ENCODE measurements at regions not wholly inside any gene's neighbourhood (a gene's known extent, or its start where the extent isn't known, plus 50 kb on each side); places are given as distances from the start of the nearest gene placed in this dataset.

DNA sequence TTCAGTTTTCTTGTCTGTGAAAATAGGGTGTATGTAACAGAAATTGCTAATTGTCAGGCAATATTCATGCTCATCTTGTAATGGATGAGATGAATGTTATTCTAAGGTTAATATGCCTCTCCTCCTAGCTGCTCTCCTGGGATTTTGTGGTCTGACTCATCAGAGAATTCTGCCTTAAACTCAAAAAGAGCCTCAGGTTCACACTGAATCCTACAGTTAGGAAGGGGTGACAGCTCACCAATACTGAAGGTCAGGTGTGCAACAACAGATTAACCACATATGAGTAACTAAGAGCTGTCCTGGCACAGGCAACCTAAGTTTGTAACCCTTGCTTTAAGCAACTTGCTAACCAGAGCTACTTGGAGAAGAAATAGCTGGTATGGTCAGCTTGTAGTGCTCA lies 197.7 kb downstream of the SPATA18 start:
- Histone ChIP-seq H3K9me3 (no peaks in the 10 kb centered on the region), H3K27me3 (no peaks in the 10 kb centered on the region), H3K27ac (no peak overlapping the region), H3K4me1 (peaks cover 0 to 6% of the 10 kb centered on the region in 2 donors), H3K4me3 (no peak overlapping the region), H3K36me3 (no peaks in the 10 kb centered on the region)
- no peak for DNase-seq
- intact Hi-C loops (cut with DNase I; ENCODE audit: low total_unique reads) = no loop called here
- TF ChIP-seq POLR2A (IDR thresholded peaks at IDR 0.05) = no peak
- TF ChIP-seq, protein P1, sequence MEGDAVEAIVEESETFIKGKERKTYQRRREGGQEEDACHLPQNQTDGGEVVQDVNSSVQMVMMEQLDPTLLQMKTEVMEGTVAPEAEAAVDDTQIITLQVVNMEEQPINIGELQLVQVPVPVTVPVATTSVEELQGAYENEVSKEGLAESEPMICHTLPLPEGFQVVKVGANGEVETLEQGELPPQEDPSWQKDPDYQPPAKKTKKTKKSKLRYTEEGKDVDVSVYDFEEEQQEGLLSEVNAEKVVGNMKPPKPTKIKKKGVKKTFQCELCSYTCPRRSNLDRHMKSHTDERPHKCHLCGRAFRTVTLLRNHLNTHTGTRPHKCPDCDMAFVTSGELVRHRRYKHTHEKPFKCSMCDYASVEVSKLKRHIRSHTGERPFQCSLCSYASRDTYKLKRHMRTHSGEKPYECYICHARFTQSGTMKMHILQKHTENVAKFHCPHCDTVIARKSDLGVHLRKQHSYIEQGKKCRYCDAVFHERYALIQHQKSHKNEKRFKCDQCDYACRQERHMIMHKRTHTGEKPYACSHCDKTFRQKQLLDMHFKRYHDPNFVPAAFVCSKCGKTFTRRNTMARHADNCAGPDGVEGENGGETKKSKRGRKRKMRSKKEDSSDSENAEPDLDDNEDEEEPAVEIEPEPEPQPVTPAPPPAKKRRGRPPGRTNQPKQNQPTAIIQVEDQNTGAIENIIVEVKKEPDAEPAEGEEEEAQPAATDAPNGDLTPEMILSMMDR (IDR thresholded peaks at IDR 0.05) = no peak

GRCh38 chr4:52249581-52249980 lies 198.5 kb downstream of the SPATA18 start:
- H3K9me3 ChIP-seq = no peaks in the 10 kb centered on the region
- DNase-seq = no peak
- H3K27me3 ChIP-seq = no peaks in the 10 kb centered on the region
- TF ChIP-seq, protein P1 (IDR thresholded peaks at IDR 0.05) = no peak
- TF ChIP-seq POLR2A (IDR thresholded peaks at IDR 0.05) = no peak
- H3K4me3 ChIP-seq = no peak overlapping the region
- H3K27ac ChIP-seq = peak overlapping the region in 1 of 2 donors; percentile 2
- peaks cover 0 to 3% of the 10 kb centered on the region in 2 donors for H3K4me1 ChIP-seq
- intact Hi-C loops (cut with DNase I; ENCODE audit: low total_unique reads) = no loop called here
- no peaks in the 10 kb centered on the region for H3K36me3 ChIP-seq

DNA sequence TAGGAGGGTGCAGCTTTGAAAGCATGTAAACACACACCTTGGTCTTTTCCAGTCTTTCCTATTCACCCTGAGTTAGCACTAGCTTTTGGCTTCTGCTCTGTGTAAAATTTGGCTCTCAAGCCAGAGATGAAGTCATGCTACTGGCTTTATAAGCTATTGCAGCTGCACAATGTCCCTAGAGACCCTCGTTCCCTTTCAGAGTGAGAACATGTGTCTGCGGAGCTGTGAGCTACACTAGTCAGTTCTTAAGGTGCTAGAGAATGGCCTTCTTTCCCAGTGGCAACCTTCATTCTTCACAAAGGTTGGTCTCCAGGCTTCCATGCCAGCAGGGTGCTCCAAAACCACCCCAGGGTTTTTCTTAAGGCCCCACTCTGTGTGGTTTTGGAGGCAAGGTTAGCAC lies 199.1 kb downstream of the SPATA18 start:
- peak overlapping the region in 1 of 2 donors; percentile 2 for H3K27ac ChIP-seq
- no peak overlapping the region for H3K4me3 ChIP-seq
- peak; percentile 48 to 67 for DNase-seq
- TF ChIP-seq, protein P1 (IDR thresholded peaks at IDR 0.05) = no peak
- no peak for TF ChIP-seq POLR2A (IDR thresholded peaks at IDR 0.05)
- no peaks in the 10 kb centered on the region for H3K36me3 ChIP-seq
- H3K27me3 ChIP-seq = no peaks in the 10 kb centered on the region
- H3K9me3 ChIP-seq = no peaks in the 10 kb centered on the region
- H3K4me1 ChIP-seq = no peaks in the 10 kb centered on the region
- intact Hi-C loops (cut with DNase I; ENCODE audit: low total_unique reads) = no loop called here

DNA sequence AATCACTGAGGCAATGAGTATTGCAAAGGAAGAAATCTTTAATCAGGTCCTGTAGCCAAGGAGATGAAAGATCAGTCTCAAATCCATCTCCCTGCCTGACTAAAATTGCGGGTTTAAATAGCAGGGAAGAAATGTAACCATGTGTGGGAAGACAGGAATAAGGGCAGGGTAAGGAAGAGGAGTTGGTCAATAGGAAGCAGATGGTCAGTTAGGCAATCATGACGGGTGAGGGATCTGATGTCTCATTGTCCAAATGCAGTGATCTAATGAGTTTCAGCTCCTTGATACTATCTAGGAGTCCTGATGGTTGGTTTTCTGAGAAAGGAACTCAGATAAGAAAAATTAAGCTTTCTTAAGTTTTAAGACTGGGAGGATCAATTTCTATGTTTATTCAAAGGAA lies 200.8 kb downstream of the SPATA18 start:
- no peak overlapping the region for H3K4me3 ChIP-seq
- no peaks in the 10 kb centered on the region for H3K36me3 ChIP-seq
- no peaks in the 10 kb centered on the region for H3K27me3 ChIP-seq
- H3K27ac ChIP-seq = no peak overlapping the region
- TF ChIP-seq, protein P1 (IDR thresholded peaks at IDR 0.05) = no peak
- TF ChIP-seq POLR2A (IDR thresholded peaks at IDR 0.05) = no peak
- intact Hi-C loops (cut with DNase I; ENCODE audit: low total_unique reads) = no loop called here
- no peaks in the 10 kb centered on the region for H3K9me3 ChIP-seq
- DNase-seq = no peak
- H3K4me1 ChIP-seq = no peaks in the 10 kb centered on the region

- H3K9me3 ChIP-seq = no peaks in the 10 kb centered on the region
- no peaks in the 10 kb centered on the region for H3K36me3 ChIP-seq
- intact Hi-C loops (cut with DNase I; ENCODE audit: low total_unique reads) = no loop called here
- no peaks in the 10 kb centered on the region for H3K27me3 ChIP-seq
- H3K27ac ChIP-seq = no peak overlapping the region
- TF ChIP-seq, protein P1 (IDR thresholded peaks at IDR 0.05) = no peak
- TF ChIP-seq POLR2A (IDR thresholded peaks at IDR 0.05) = no peak
- H3K4me3 ChIP-seq = no peak overlapping the region
- no peaks in the 10 kb centered on the region for H3K4me1 ChIP-seq
- no peak for DNase-seq
These were observed 201.9 kb downstream of the SPATA18 start for GRCh38 chr4:52253025-52253424.
